Esophagus squamous epithelium (tissue), 4 donors: ENCODE measurements at regions not wholly inside any gene's neighbourhood (a gene's known extent, or its start where the extent isn't known, plus 50 kb on each side); places are given as distances from the start of the nearest gene placed in this dataset.

Experiments used
- POLR2A ChIP-seq, 4 donors: fragments of 450-650 bp; IDR thresholded peaks; one replicate each; pipeline ENCODE4 v1.6.1; 2017; ENCODE audit warnings: antibody characterized with exemption in 4 of 4, mild to moderate bottlenecking in 4 of 4, moderate library complexity in 3 of 4
- TF ChIP-seq, protein P1 (sequence below), 6 experiments: fragments of 450-650 bp in 4 of 6; fragments of 200-600 bp in 2 of 6; sonication (generic) in 2 of 6; IDR thresholded peaks; one replicate each; pipeline ENCODE4 v1.5.1; 2016 to 2019; ENCODE audit warnings: antibody characterized with exemption in 6 of 6, mild to moderate bottlenecking in 4 of 6, moderate library complexity in 4 of 6

DNA sequence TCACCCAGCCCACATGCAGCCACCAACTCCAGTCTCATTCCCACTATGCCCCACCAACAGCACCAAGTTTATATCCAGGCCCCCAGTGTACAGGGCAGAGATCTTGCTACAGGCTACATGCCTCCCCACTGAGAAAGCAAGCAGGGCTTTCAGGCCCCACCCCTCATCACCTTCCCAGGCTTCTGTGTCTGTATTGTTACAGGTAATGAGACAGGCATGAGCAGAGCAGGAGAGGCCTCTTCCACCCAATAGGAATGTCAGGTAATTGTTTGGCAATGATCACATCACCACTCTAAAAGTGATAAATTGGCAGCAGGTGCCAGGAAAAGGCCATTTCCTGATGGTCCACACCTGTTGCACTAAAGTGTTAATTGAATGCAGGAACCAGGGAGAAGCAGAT lies 102.5 kb downstream of the ZNF518B start:
- TF ChIP-seq, protein P1, sequence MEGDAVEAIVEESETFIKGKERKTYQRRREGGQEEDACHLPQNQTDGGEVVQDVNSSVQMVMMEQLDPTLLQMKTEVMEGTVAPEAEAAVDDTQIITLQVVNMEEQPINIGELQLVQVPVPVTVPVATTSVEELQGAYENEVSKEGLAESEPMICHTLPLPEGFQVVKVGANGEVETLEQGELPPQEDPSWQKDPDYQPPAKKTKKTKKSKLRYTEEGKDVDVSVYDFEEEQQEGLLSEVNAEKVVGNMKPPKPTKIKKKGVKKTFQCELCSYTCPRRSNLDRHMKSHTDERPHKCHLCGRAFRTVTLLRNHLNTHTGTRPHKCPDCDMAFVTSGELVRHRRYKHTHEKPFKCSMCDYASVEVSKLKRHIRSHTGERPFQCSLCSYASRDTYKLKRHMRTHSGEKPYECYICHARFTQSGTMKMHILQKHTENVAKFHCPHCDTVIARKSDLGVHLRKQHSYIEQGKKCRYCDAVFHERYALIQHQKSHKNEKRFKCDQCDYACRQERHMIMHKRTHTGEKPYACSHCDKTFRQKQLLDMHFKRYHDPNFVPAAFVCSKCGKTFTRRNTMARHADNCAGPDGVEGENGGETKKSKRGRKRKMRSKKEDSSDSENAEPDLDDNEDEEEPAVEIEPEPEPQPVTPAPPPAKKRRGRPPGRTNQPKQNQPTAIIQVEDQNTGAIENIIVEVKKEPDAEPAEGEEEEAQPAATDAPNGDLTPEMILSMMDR (IDR thresholded peaks at IDR 0.05): no peak
- no peak for TF ChIP-seq POLR2A (IDR thresholded peaks at IDR 0.05)
